Lower lobe of right lung (tissue), 2 donors: ENCODE measurements at regions not wholly inside any gene's neighbourhood (a gene's known extent, or its start where the extent isn't known, plus 50 kb on each side); places are given as distances from the start of the nearest gene placed in this dataset.

ENCODE experiments used
- ATAC-seq, 2 donors: fragments of 200-7000 bp; cut with Tn5 transposase; one replicate each; pipeline ENCODE4 v1.9.1; 2020 to 2022; ENCODE audit warnings: mild to moderate bottlenecking in 2 of 2, moderate library complexity in 2 of 2
- DNase-seq: peaks from one replicate; pipeline ENCODE4 v3.0.0-alpha.2; 2020
- H3K27ac ChIP-seq: fragments of 200-600 bp; one replicate; pipeline ENCODE4 v1.8.0; 2022
- H3K27me3 ChIP-seq: fragments of 200-600 bp; one replicate; pipeline ENCODE4 v1.8.0; 2022; ENCODE audit warnings: low read depth
- H3K36me3 ChIP-seq: fragments of 200-600 bp; one replicate; pipeline ENCODE4 v1.8.0; 2022; ENCODE audit warnings: mild to moderate bottlenecking
- H3K4me1 ChIP-seq: fragments of 200-600 bp; one replicate; pipeline ENCODE4 v1.8.0; 2022
- H3K4me3 ChIP-seq: fragments of 200-600 bp; one replicate; pipeline ENCODE4 v1.8.0; 2022; ENCODE audit warnings: mild to moderate bottlenecking
- H3K9me3 ChIP-seq: fragments of 200-600 bp; one replicate; pipeline ENCODE4 v1.8.0; 2022
- CTCF ChIP-seq: fragments of 200-600 bp; IDR thresholded peaks from one replicate; pipeline ENCODE4 v1.8.0; 2022; ENCODE audit warnings: antibody characterized with exemption, mild to moderate bottlenecking
- intact Hi-C: fragments of 100-400 bp; cut with DNase I; formaldehyde crosslinking; loops from one replicate; pipeline ENCODE4 v1.11.0; 2022
- donor health status: DM: no; HTN: yes; CAD: no; lungs with severe emphysema.

GRCh38 chr13:86052141-86052540 lies 252.9 kb upstream of the SLITRK6 start:
- DNase-seq (no peak), ATAC-seq (no peak)
- Histone ChIP-seq H3K27me3 (no peaks in the 10 kb centered on the region), H3K4me3 (no peak overlapping the region), H3K4me1 (no peaks in the 10 kb centered on the region), H3K36me3 (no peaks in the 10 kb centered on the region), H3K27ac (no peak overlapping the region), H3K9me3 (peaks cover 4% of the 10 kb centered on the region)
- no peak for TF ChIP-seq CTCF
- intact Hi-C loops = no loop called here

- H3K27ac ChIP-seq = no peak overlapping the region
- DNase-seq = no peak
- no peak for ATAC-seq
- no peak for TF ChIP-seq CTCF
- peaks cover 4% of the 10 kb centered on the region for H3K9me3 ChIP-seq
- no peaks in the 10 kb centered on the region for H3K4me1 ChIP-seq
- no peaks in the 10 kb centered on the region for H3K36me3 ChIP-seq
- intact Hi-C loops = no loop called here
- H3K27me3 ChIP-seq = no peaks in the 10 kb centered on the region
- no peak overlapping the region for H3K4me3 ChIP-seq
These were observed 252.2 kb upstream of the SLITRK6 start for GRCh38 chr13:86051134-86052103.

GRCh38 chr13:86038490-86038889 lies 239.3 kb upstream of the SLITRK6 start:
- no peaks in the 10 kb centered on the region for H3K27me3 ChIP-seq
- no peak overlapping the region for H3K4me3 ChIP-seq
- intact Hi-C loops = no loop called here
- no peak for ATAC-seq
- H3K36me3 ChIP-seq = no peaks in the 10 kb centered on the region
- H3K9me3 ChIP-seq = no peaks in the 10 kb centered on the region
- no peaks in the 10 kb centered on the region for H3K4me1 ChIP-seq
- H3K27ac ChIP-seq = no peak overlapping the region
- no peak for TF ChIP-seq CTCF
- no peak for DNase-seq

- TF ChIP-seq CTCF = no peak
- Histone ChIP-seq H3K27me3 (no peaks in the 10 kb centered on the region), H3K36me3 (no peaks in the 10 kb centered on the region), H3K27ac (no peak overlapping the region), H3K4me3 (no peak overlapping the region), H3K4me1 (peaks cover 12% of the 10 kb centered on the region), H3K9me3 (no peaks in the 10 kb centered on the region)
- ATAC-seq (no peak), DNase-seq (no peak)
- intact Hi-C loops = no loop called here
These were observed 221.3 kb upstream of the SLITRK6 start for GRCh38 chr13:86020351-86021002.

GRCh38 chr13:86006317-86006716 lies 207.1 kb upstream of the SLITRK6 start:
- TF ChIP-seq CTCF = no peak
- intact Hi-C loops = no loop called here
- peaks cover 6% of the 10 kb centered on the region for H3K4me1 ChIP-seq
- ATAC-seq (no peak), DNase-seq (no peak)
- no peak overlapping the region for H3K27ac ChIP-seq
- no peaks in the 10 kb centered on the region for H3K27me3 ChIP-seq
- H3K9me3 ChIP-seq = no peaks in the 10 kb centered on the region
- no peak overlapping the region for H3K4me3 ChIP-seq
- no peaks in the 10 kb centered on the region for H3K36me3 ChIP-seq
